HEK293T (cell line): ENCODE measurements at regions not wholly inside any gene's neighbourhood (a gene's known extent, or its start where the extent isn't known, plus 50 kb on each side); places are given as distances from the start of the nearest gene placed in this dataset.

Experiments used
- ARNT ChIP-seq: fragments of 450-650 bp; IDR thresholded peaks from 2 replicates; pipeline ENCODE4 v1.6.1; 2017; ENCODE audit warnings: mild to moderate bottlenecking
- BHLHE40 ChIP-seq: fragments of 450-650 bp; IDR thresholded peaks from 2 replicates; pipeline ENCODE4 v1.6.1; 2016; ENCODE audit warnings: mild to moderate bottlenecking, moderate library complexity, borderline replicate concordance
- CTBP1 ChIP-seq: fragments of 450-650 bp; IDR thresholded peaks from 2 replicates; pipeline ENCODE4 v1.6.1; 2016; ENCODE audit warnings: borderline replicate concordance
- ELF4 ChIP-seq: fragments of 450-650 bp; IDR thresholded peaks from 2 replicates; pipeline ENCODE4 v1.6.1; 2017; ENCODE audit warnings: antibody characterized with exemption
- FOXM1 ChIP-seq: fragments of 450-650 bp; IDR thresholded peaks from 2 replicates; pipeline ENCODE4 v1.6.1; 2017; ENCODE audit warnings: mild to moderate bottlenecking, borderline replicate concordance
- LEF1 ChIP-seq: fragments of 450-650 bp; IDR thresholded peaks from 2 replicates; pipeline ENCODE4 v1.6.1; 2017; ENCODE audit warnings: mild to moderate bottlenecking, borderline replicate concordance
- NFRKB ChIP-seq: fragments of 450-650 bp; IDR thresholded peaks from 2 replicates; pipeline ENCODE4 v1.6.1; 2016; ENCODE audit warnings: mild to moderate bottlenecking, moderate library complexity
- PKNOX1 ChIP-seq: fragments of 450-650 bp; IDR thresholded peaks from 2 replicates; pipeline ENCODE4 v1.6.1; 2016
- SP1 ChIP-seq: fragments of 450-650 bp; IDR thresholded peaks from 2 replicates; pipeline ENCODE4 v1.6.1; 2017
- SUZ12 ChIP-seq: fragments of 450-650 bp; IDR thresholded peaks from 2 replicates; pipeline ENCODE4 v1.6.1; 2016; ENCODE audit warnings: mild to moderate bottlenecking
- ZNF384 ChIP-seq: fragments of 450-650 bp; IDR thresholded peaks from 2 replicates; pipeline ENCODE4 v1.6.1; 2016

GRCh38 chr3:139231555-139232281 lies 112.1 kb upstream of the MRPS22 start:
- TF ChIP-seq ARNT (no peak), ELF4 (no peak), ZNF384 (no peak), LEF1 (no peak), BHLHE40 (no peak), FOXM1 (no peak), SP1 (no peak), CTBP1 (no peak), SUZ12 (no peak), PKNOX1 (no peak), NFRKB (no peak)
